HepG2 (cell line): ENCODE measurements at regions not wholly inside any gene's neighbourhood (a gene's known extent, or its start where the extent isn't known, plus 50 kb on each side); places are given as distances from the start of the nearest gene placed in this dataset.
A peak's percentile ranks its signal among the peaks of the same experiment; 100 is the strongest.

Experiments used
- ATF1 ChIP-seq: IDR thresholded peaks from 2 replicates; pipeline ENCODE4 v1.6.1; 2016; ENCODE audit warnings: mild to moderate bottlenecking, control low read depth
- CBX1 ChIP-seq: IDR thresholded peaks from one replicate; pipeline ENCODE4 v1.6.1; 2016; ENCODE audit warnings: antibody characterized with exemption, low read depth
- CC2D1A ChIP-seq: sonication (generic); formaldehyde crosslinking; IDR thresholded peaks from 2 replicates; pipeline ENCODE4 v1.8.1; 2023; ENCODE audit warnings: mild to moderate bottlenecking, missing genetic modification reagents
- FIP1L1 ChIP-seq: fragments of 200-400 bp; formaldehyde crosslinking; IDR thresholded peaks from 2 replicates; pipeline ENCODE4 v1.6.1; 2018; ENCODE audit warnings: low read depth, mild to moderate bottlenecking, low read length, moderate library complexity, borderline replicate concordance; ENCODE audit not compliant: insufficient read depth
- HHEX ChIP-seq: IDR thresholded peaks from 2 replicates; pipeline ENCODE4 v1.6.1; 2016; ENCODE audit warnings: control low read depth
- KLF6 ChIP-seq: IDR thresholded peaks from 2 replicates; pipeline ENCODE4 v1.8.0; 2016; ENCODE audit warnings: missing biosample characterization, missing genetic modification reagents
- NBN ChIP-seq: fragments of 450-650 bp; conservative IDR thresholded peaks from 2 replicates; pipeline ENCODE4 v1.6.1; 2017
- NKX3-1 ChIP-seq: sonication (generic); formaldehyde crosslinking; IDR thresholded peaks from 2 replicates; pipeline ENCODE4 v1.5.0; 2020; ENCODE audit warnings: missing genetic modification reagents
- SRSF9 ChIP-seq: fragments of 200-400 bp; formaldehyde crosslinking; IDR thresholded peaks from 2 replicates; pipeline ENCODE4 v1.6.1; 2018; ENCODE audit warnings: borderline replicate concordance, mild to moderate bottlenecking, low read depth, low read length; ENCODE audit not compliant: insufficient read depth, poor library complexity, severe bottlenecking
- SRY ChIP-seq: sonication (generic); formaldehyde crosslinking; IDR thresholded peaks from 2 replicates; pipeline ENCODE4 v1.8.0; 2022; ENCODE audit warnings: mild to moderate bottlenecking, missing genetic modification reagents
- ZMYM2 ChIP-seq: sonication (generic); formaldehyde crosslinking; IDR thresholded peaks from 2 replicates; pipeline ENCODE4 v1.8.0; 2022; ENCODE audit warnings: mild to moderate bottlenecking, missing genetic modification reagents
- ZNF816 ChIP-seq: sonication (generic); formaldehyde crosslinking; IDR thresholded peaks from 2 replicates; pipeline ENCODE4 v1.8.0; 2022; ENCODE audit warnings: missing genetic modification reagents, mild to moderate bottlenecking, borderline replicate concordance
- ZSCAN25 ChIP-seq: sonication (generic); formaldehyde crosslinking; IDR thresholded peaks from 2 replicates; pipeline ENCODE4 v1.8.0; 2022; ENCODE audit warnings: mild to moderate bottlenecking, missing genetic modification reagents
- TF ChIP-seq, protein P1 (sequence below), 2 experiments: sonication (generic) in 1 of 2; formaldehyde crosslinking in 1 of 2; IDR thresholded peaks; 2 replicates each; pipeline versions ENCODE4 v1.4.0 to v1.6.1; 2016 to 2020; ENCODE audit warnings: borderline replicate concordance in 1 of 2, low read depth in 1 of 2, mild to moderate bottlenecking in 1 of 2, missing genetic modification reagents in 1 of 2
- TF ChIP-seq, protein P2 (sequence below): sonication (generic); formaldehyde crosslinking; IDR thresholded peaks from 2 replicates; pipeline ENCODE4 v1.4.0; 2020; ENCODE audit warnings: missing genetic modification reagents, borderline replicate concordance

DNA sequence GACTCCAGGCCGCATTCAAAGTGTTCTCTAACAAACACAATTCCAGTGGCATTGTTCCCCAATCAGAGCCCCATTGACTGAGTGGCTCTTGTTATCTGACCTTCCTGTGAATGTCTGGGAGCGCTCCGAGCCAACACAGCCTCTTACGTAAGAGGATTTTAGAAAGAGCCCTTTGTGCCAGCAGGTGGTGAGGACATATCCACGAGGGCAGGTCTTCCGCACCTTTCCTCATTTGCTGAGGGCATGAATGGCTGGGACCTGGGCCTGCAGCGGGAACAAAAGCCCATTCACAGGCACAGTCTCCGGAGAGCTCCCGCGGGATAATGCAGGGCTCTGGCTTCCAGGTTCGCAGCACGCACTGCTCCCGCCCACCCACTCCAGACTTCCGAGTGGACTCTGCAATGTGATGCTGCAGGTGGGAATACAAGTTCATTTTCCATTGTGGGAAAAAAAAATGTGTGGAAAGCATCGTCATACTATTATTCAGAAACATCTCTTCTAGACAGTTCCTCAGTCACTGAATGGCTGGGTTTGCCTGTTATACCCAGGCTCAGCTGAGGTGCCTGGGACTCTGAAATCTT, 295.0 kb upstream of the IGFBP3 start (continued):
- TF ChIP-seq ZSCAN25 (CRISPR knock-in tag) (peak; percentile 37; the same call in 1 of the 2 replicates), HHEX (0 out of 2 replicates have a peak, but pooled peaks have one; percentile 24), NKX3-1 (CRISPR knock-in tag) (no peak), CBX1 (no peak), ATF1 (CRISPR knock-in tag) (no peak; the same call in 1 of the 2 replicates), SRSF9 (no peak), FIP1L1 (no peak), ZMYM2 (CRISPR knock-in tag) (0 out of 2 replicates have a peak, but pooled peaks have one; percentile 38), KLF6 (peak; percentile 87; the same call in 1 of the 2 replicates), ZNF816 (CRISPR knock-in tag) (peak; percentile 86; the same call in 1 of the 2 replicates), CC2D1A (CRISPR knock-in tag) (no peak), NBN (no peak), SRY (CRISPR knock-in tag) (0 out of 2 replicates have a peak, but pooled peaks have one; percentile 67)
- TF ChIP-seq, protein P1, sequence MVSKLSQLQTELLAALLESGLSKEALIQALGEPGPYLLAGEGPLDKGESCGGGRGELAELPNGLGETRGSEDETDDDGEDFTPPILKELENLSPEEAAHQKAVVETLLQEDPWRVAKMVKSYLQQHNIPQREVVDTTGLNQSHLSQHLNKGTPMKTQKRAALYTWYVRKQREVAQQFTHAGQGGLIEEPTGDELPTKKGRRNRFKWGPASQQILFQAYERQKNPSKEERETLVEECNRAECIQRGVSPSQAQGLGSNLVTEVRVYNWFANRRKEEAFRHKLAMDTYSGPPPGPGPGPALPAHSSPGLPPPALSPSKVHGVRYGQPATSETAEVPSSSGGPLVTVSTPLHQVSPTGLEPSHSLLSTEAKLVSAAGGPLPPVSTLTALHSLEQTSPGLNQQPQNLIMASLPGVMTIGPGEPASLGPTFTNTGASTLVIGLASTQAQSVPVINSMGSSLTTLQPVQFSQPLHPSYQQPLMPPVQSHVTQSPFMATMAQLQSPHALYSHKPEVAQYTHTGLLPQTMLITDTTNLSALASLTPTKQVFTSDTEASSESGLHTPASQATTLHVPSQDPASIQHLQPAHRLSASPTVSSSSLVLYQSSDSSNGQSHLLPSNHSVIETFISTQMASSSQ (IDR thresholded peaks at IDR 0.05; ENCODE audit: low read depth) = 0 out of 2 replicates have a peak, but pooled peaks have one; percentile 36
- TF ChIP-seq, protein P1 (CRISPR knock-in tag; IDR thresholded peaks at IDR 0.05; ENCODE audit: borderline replicate concordance) = peak; percentile 80; the same call in 1 of the 2 replicates
- TF ChIP-seq, protein P2, sequence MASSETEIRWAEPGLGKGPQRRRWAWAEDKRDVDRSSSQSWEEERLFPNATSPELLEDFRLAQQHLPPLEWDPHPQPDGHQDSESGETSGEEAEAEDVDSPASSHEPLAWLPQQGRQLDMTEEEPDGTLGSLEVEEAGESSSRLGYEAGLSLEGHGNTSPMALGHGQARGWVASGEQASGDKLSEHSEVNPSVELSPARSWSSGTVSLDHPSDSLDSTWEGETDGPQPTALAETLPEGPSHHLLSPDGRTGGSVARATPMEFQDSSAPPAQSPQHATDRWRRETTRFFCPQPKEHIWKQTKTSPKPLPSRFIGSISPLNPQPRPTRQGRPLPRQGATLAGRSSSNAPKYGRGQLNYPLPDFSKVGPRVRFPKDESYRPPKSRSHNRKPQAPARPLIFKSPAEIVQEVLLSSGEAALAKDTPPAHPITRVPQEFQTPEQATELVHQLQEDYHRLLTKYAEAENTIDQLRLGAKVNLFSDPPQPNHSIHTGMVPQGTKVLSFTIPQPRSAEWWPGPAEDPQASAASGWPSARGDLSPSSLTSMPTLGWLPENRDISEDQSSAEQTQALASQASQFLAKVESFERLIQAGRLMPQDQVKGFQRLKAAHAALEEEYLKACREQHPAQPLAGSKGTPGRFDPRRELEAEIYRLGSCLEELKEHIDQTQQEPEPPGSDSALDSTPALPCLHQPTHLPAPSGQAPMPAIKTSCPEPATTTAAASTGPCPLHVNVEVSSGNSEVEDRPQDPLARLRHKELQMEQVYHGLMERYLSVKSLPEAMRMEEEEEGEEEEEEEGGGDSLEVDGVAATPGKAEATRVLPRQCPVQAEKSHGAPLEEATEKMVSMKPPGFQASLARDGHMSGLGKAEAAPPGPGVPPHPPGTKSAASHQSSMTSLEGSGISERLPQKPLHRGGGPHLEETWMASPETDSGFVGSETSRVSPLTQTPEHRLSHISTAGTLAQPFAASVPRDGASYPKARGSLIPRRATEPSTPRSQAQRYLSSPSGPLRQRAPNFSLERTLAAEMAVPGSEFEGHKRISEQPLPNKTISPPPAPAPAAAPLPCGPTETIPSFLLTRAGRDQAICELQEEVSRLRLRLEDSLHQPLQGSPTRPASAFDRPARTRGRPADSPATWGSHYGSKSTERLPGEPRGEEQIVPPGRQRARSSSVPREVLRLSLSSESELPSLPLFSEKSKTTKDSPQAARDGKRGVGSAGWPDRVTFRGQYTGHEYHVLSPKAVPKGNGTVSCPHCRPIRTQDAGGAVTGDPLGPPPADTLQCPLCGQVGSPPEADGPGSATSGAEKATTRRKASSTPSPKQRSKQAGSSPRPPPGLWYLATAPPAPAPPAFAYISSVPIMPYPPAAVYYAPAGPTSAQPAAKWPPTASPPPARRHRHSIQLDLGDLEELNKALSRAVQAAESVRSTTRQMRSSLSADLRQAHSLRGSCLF = no peak
